Ishikawa (cell line): ENCODE measurements at regions not wholly inside any gene's neighbourhood (a gene's known extent, or its start where the extent isn't known, plus 50 kb on each side); places are given as distances from the start of the nearest gene placed in this dataset.

Experiments
- CREB1 ChIP-seq: IDR thresholded peaks from 2 replicates; pipeline ENCODE4 v1.6.1; 2012; ENCODE audit warnings: low read depth
- TAF1 ChIP-seq: IDR thresholded peaks from 2 replicates; pipeline ENCODE4 v1.6.1; 2012; ENCODE audit warnings: low read depth, mild to moderate bottlenecking
- TCF12 ChIP-seq: IDR thresholded peaks from 2 replicates; pipeline ENCODE4 v1.6.1; 2012; ENCODE audit warnings: low read depth
- TEAD4 ChIP-seq: IDR thresholded peaks from 2 replicates; pipeline ENCODE4 v1.6.1; 2012
- YY1 ChIP-seq: IDR thresholded peaks from 2 replicates; pipeline ENCODE4 v1.6.1; 2012; ENCODE audit warnings: low read depth
- TF ChIP-seq, protein P1 (sequence below): IDR thresholded peaks from 2 replicates; pipeline ENCODE4 v1.6.1; 2012; ENCODE audit warnings: low read depth, mild to moderate bottlenecking

DNA sequence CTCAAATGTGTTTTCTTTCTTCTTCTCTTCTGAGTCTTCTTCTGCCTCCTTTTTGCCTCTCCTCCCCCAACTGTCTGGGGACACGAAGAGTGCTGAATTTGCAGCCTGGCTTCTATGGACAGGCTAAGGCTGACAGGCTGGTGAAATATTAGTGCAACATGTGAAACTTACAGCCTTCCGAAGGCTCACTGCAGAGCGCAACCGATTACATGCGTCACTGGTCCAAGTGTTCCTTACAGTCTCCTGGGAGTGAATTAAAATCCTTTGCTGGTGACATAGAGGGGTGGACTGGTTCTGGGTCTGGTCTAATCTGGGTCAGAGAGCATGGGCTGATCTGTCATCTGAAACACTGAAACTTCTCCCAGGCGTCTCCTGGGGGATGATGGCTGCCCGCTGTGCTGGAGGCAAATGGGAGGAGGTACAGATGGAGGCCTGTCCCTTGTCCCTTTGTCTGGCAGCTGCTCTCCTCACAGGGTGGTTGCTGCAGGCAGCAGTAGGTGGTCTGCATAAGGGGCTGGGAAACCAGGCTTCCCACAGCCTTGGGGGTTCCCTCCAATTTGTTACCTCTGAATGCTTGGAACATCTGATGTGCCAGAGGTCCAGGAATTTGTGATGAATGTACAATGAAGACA is 143.8 kb upstream of the BMPER start:
- TF ChIP-seq, protein P1, sequence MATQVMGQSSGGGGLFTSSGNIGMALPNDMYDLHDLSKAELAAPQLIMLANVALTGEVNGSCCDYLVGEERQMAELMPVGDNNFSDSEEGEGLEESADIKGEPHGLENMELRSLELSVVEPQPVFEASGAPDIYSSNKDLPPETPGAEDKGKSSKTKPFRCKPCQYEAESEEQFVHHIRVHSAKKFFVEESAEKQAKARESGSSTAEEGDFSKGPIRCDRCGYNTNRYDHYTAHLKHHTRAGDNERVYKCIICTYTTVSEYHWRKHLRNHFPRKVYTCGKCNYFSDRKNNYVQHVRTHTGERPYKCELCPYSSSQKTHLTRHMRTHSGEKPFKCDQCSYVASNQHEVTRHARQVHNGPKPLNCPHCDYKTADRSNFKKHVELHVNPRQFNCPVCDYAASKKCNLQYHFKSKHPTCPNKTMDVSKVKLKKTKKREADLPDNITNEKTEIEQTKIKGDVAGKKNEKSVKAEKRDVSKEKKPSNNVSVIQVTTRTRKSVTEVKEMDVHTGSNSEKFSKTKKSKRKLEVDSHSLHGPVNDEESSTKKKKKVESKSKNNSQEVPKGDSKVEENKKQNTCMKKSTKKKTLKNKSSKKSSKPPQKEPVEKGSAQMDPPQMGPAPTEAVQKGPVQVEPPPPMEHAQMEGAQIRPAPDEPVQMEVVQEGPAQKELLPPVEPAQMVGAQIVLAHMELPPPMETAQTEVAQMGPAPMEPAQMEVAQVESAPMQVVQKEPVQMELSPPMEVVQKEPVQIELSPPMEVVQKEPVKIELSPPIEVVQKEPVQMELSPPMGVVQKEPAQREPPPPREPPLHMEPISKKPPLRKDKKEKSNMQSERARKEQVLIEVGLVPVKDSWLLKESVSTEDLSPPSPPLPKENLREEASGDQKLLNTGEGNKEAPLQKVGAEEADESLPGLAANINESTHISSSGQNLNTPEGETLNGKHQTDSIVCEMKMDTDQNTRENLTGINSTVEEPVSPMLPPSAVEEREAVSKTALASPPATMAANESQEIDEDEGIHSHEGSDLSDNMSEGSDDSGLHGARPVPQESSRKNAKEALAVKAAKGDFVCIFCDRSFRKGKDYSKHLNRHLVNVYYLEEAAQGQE, result no peak
- TF ChIP-seq CREB1, result no peak
- TF ChIP-seq YY1, result no peak
- TF ChIP-seq TAF1, result no peak
- TF ChIP-seq TEAD4, result no peak
- no peak for TF ChIP-seq TCF12
